ENCODE measurements at regions not wholly inside any gene's neighbourhood (a gene's known extent, or its start where the extent isn't known, plus 50 kb on each side); places are given as distances from the start of the nearest gene placed in this dataset.

DNA sequence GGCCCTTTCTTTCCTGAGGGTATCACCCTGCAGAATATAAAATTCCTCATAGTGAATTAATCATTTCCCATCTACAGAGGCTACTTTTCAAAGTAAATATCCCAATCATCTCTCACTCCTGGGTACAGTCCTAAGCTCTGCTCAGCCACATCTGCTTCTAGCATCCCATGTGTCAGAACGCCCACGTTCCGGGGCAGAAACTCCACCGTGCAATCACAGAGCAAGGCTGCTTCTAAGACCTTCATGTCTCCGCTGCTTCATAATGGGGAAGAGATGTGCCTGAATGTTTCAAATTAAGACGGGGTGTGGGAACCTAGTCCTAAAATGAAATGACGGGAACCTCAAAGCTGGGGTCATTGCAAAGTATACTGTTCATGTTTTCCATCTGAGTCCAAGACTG lies 208.8 kb upstream of the GMDS start:
- no peak for DNase-seq

DNA sequence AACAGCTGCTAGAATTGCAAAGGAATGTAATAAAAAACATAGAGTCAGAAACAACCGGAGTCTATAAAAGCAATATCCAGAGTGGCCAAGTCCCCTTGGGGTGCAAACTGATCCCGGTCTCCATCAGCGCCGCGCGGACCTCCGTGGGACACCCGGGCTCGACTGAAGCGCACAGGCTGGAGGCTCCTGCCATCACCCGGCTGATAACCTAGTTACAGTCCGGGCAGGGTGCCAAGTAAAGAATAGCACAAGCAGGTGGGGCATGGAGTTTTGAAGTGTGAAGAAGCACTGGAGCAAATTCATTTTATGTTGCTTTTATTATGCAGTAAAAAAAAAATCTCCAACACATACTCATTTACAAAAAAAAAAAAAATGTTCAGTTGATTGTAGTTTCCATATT lies 205.1 kb upstream of the GMDS start:
- DNase-seq = no peak

GRCh38 chr6:2449572-2449940 lies 204.2 kb upstream of the GMDS start:
- DNase-seq = no peak

DNA sequence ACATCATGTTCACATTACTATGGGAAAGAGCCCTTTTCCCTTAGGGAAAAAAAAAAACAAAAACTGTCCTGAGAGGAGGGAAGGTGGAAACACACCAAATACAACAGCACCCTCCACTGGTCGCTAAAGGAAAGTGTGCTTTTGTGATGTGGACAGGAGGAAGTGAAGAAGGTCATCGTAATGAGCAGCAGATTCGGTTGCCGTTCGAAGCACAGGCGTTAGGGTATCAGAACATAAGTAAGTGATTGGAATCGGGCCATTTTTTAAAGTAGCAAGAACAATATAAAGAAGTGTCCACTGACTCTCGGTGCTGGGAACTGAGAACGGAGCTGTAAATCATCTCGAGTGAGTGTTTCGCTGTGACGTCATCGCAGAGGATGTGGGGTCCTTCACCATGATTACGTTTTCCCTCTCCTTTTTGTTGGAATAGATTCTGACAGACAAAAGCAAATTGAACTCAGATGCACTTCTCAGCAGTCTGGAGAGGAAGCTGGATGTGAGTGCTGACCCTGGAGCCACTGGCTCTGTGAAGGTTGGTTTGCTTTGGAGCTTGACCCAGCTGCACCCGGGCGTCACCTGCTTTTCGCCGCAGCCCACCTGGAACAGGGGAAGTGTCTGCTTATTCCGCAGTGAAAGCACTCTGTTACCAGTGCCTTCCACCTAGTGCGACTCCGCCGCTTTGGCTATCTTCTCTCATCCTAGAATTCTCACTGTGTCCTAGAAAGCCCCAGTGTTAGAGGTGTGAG lies 203.6 kb upstream of the GMDS start:
- no peak for DNase-seq

- no peak for DNase-seq
Observed at GRCh38 chr6:2447931-2448330, 202.5 kb upstream of the GMDS start.

DNA sequence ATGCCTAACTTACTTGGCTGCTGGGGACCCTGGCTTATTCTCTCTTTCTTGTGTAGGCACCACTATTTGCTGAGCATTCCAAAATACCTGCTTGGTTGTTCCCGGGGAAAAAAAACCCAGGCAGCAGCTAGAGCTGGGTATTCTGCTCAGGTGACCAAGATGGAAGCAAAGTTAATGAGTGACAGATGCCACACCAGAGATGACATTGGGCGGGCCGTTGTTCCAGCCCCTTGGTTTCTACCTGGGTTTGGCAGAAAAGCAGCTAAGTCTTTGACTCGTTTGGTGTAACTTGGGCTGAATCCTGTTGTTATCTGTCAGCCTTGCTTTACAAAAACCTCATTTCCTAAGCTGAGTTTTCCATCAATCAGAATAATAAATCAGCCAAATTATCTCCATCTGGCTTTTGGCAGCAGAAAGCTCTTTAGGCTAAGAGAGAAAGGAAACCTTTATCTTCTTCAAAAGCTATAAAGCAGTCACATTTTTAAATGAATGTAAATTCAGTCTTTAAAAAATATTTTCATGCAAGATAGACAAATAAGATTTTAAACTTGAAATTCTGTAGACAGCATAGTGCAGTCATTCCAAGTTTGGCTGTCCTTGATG lies 202.0 kb upstream of the GMDS start:
- DNase-seq = no peak

GRCh38 chr6:2441601-2442475 lies 196.4 kb upstream of the GMDS start:
- DNase-seq = no peak

GRCh38 chr6:2440516-2440915 lies 195.1 kb upstream of the GMDS start:
- no peak for DNase-seq

GRCh38 chr6:2439632-2440031 lies 194.2 kb upstream of the GMDS start:
- no peak for DNase-seq

DNA sequence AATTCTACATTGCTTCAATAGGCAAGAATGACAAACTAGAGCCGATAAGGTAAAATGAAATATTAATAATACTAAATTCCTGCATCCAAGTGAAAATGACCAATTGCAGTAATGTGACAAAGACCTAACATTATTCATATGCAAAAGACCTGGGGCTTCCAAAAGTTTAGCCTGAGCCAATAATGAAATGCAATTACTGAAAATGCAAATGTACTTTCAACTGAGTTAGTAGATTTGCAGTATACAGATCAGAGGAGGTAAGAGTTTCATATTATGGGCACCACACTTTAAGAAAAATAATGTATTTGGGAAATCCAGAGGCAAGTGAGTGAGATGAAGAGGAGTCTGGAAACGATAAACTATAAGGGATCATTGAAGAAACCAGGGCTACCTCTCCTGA lies 193.7 kb upstream of the GMDS start:
- no peak for DNase-seq

DNA sequence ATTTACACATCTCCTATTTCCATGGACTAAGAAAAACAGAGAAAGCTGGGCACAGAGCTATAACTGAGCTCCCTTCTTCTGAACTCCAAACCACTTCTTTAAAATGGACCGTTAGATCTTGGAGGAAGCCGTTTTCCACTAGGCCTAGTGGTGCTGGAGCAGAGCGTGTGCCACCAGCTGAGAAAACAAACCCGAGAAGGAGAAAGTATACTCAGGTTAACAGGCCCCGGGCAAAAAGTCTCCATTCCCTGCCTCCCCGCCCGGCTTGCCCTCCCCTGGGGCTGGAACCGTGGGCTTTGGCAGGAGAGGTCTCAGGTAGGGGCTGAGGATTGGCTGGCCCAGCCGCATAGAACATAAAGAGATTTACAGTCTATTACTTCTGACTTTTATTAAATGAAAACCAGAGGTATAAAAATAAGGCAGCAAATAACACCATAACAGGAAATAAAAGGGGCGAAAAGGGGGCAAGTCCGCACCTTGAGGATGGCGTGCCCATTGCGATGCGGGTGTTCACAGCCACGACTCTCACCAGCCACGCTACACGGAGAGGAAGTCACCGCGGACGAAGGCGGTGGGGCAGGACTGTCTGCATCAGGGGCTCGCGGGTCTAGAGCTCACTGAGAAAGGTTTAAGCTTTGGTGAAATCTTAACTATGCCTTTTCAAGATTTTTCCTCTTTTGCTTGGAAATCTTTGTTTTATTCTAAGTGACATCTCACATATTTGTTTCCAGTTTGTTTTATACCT lies 191.2 kb upstream of the GMDS start:
- DNase-seq = no peak

- DNase-seq = no peak
Observed at GRCh38 chr6:2435323-2435722, 189.9 kb upstream of the GMDS start.

- DNase-seq = no peak
Observed at GRCh38 chr6:2434912-2435311, 189.5 kb upstream of the GMDS start.

GRCh38 chr6:2434116-2434515 lies 188.7 kb upstream of the GMDS start:
- no peak for DNase-seq

- DNase-seq = no peak
Observed at GRCh38 chr6:2433711-2434110, 188.3 kb upstream of the GMDS start.

GRCh38 chr6:2433266-2433665 lies 187.9 kb upstream of the GMDS start:
- no peak for DNase-seq

- DNase-seq = no peak
Observed at GRCh38 chr6:2432292-2432691, 186.9 kb upstream of the GMDS start.

DNA sequence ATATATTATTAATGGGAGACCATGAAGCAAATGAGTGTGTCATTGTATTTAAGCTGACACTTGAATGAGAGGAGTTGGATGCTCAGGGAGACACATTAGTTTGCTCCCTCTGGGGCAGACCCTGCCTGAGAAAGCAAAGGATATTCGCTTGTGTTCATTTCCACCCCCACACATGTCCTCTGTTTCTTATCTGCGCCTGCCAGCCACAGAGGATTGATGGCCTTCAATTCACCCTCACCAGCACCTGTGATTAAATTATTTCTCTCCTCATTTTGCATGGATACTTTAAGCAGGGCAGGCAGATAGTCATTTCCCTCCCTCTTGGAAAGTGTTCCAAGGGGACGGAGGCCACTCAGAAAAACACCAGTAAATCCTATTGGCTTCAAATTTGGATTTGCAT lies 185.2 kb upstream of the GMDS start:
- DNase-seq = no peak

DNA sequence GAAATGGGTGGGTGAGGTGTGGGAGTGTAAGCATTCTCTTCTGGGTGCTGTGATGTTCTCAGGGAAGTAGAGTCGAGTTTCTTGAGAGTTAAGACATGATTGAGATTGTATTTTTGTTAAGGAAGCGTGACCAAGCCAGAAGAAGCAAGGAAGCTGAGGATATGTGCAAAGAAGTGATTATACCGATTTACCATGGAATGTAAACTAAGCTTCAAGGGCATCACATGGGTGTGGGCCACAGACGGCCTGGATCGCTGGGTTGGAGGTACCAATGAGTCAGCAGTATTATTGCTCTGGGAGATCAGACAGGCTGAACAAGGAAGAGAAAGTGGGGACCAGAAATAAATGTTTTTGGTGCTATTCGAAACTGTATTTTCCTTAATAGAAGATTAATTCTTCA lies 184.1 kb upstream of the GMDS start:
- no peak for DNase-seq

- no peak for DNase-seq
Observed at GRCh38 chr6:2429032-2429431, 183.6 kb upstream of the GMDS start.

GRCh38 chr6:2426561-2427340 lies 181.3 kb upstream of the GMDS start:
- DNase-seq = no peak

- no peak for DNase-seq
Observed at GRCh38 chr6:2416128-2416712, 170.8 kb upstream of the GMDS start.

Measured in stimulated activated CD4-positive, alpha-beta T cell treated with anti-CD3 and anti-CD28 coated beads, Interleukin-12 subunit alpha, Interleukin-12 subunit beta, amount 100 ng/mL, for 4 hours (primary cell).